ENCODE measurements at regions not wholly inside any gene's neighbourhood (a gene's known extent, or its start where the extent isn't known, plus 50 kb on each side); places are given as distances from the start of the nearest gene placed in this dataset.

- no peak for TF ChIP-seq CHD7 (IDR thresholded peaks at IDR 0.05; ENCODE audit: insufficient replicate concordance, low read length)
- TF ChIP-seq POLR2AphosphoS5 (IDR thresholded peaks at IDR 0.05; ENCODE audit: low read depth, low read length), result no peak
These were observed 165.2 kb downstream of the IGLL1 start (continued) for GRCh38 chr22:23414727-23415489.

All from H1 (cell line).